ENCODE measurements at regions not wholly inside any gene's neighbourhood (a gene's known extent, or its start where the extent isn't known, plus 50 kb on each side); places are given as distances from the start of the nearest gene placed in this dataset.

DNA sequence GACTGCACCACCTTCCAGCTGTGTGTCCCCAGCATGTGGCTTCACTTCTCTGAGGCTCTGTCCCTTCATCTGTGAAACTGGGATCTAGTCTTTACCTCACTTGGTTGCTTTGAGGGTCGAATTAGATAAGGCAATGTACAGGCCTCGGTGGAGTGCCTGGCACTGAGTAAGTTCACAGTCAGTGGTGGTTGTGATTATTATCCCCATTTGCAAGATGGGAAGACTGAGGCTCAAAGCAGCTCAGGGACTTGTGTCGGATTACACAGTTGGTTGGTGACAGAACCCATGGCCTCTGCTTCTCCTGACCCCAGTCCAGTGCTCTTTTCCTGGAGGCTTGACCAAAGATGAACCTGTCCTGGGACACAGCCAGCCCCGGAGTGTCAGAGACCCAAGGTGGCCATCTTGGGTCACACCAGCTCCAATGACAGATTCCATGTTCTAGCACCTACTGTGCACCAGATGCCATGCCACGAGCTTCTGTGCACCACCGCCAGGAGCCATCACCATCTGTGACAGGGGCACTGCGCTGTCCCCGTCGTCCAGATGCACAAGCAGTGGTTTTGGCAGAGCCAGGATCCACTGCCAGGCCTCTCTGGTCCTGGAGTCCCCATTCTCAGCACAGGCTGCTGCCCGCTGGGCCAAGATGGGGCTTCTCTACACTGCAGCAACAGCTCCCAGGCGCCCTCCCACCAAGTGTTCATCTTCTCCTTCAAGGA lies 60.5 kb downstream of the IGLL1 start:
- DNase-seq (no peak), ATAC-seq (ENCODE audit: insufficient read depth, low FRiP score) (no peak)
- Histone ChIP-seq H3K27ac (ENCODE audit: low read depth in 1 of 2, low read length in 1 of 2) (no peak overlapping the region), H3K36me3 (ENCODE audit: control insufficient read depth in 4 of 4, insufficient read depth in 4 of 4, low read length in 4 of 4) (no peaks in the 10 kb centered on the region), H3K9me3 (ENCODE audit: control insufficient read depth in 4 of 4, insufficient read depth in 3 of 4, low read length in 3 of 4) (no peaks in the 10 kb centered on the region), H3K4me1 (ENCODE audit: control insufficient read depth in 5 of 5, insufficient read depth in 5 of 5, low read length in 5 of 5) (peaks cover 0 to 50% (median 13%) of the 10 kb centered on the region in 5 donors), H3K4me3 (no peak overlapping the region), H3K27me3 (ENCODE audit: control insufficient read depth in 3 of 3, insufficient read depth in 3 of 3, low read length in 2 of 3) (no peaks in the 10 kb centered on the region), H3K9ac (ENCODE audit: insufficient read depth in 1 of 2, low read length in 2 of 2) (peak overlapping the region in 1 of 2 donors; percentile 4)
- TF ChIP-seq, protein P1, sequence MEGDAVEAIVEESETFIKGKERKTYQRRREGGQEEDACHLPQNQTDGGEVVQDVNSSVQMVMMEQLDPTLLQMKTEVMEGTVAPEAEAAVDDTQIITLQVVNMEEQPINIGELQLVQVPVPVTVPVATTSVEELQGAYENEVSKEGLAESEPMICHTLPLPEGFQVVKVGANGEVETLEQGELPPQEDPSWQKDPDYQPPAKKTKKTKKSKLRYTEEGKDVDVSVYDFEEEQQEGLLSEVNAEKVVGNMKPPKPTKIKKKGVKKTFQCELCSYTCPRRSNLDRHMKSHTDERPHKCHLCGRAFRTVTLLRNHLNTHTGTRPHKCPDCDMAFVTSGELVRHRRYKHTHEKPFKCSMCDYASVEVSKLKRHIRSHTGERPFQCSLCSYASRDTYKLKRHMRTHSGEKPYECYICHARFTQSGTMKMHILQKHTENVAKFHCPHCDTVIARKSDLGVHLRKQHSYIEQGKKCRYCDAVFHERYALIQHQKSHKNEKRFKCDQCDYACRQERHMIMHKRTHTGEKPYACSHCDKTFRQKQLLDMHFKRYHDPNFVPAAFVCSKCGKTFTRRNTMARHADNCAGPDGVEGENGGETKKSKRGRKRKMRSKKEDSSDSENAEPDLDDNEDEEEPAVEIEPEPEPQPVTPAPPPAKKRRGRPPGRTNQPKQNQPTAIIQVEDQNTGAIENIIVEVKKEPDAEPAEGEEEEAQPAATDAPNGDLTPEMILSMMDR (IDR thresholded peaks at IDR 0.05; ENCODE audit: control extremely low read depth, extremely low read depth): no peak
- WGBS, 2 donors: 89 to 98% methylated on average over 11 of the region's 11 CpGs

DNA sequence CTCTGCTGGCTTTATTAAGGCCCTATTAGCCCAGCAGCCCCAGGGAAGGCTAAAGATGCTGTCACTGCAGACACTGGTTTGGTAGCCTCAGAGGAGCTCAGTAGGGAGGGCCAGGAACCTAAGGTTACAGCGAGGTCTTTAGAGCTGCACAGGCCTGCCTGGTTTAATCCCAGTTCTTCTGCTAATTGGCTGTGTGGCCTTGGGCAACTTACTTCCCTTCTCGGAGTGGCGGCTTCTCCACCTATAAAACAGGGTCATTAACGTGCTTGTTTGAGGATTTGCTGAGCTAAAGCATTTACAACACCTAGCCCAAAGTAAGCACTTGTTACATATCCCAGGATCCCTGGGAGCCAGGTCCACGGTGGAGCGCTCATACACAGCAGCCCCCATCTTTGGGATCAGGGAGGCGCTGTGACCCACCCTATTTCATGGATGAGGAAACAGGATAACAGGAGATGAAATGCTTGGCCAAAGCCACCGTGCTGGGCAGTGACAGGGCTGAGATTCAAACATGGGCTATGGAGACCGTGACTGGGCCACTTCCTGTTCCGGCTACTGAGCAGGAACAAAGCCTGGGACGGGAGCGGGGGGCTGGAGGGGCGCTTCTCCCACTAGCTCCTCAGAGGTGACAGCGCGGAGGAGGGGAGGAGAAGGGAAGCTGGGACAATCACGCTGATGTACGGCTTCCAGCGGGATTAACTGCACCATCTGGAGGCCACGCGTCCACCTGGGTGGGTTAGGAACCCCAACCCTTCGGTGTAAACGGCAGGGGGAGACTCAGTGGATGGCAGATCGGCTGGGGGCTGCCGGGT lies 61.5 kb downstream of the IGLL1 start:
- peaks cover 0 to 42% (median 13%) of the 10 kb centered on the region in 5 donors for H3K4me1 ChIP-seq (ENCODE audit: control insufficient read depth in 5 of 5, insufficient read depth in 5 of 5, low read length in 5 of 5)
- ATAC-seq (ENCODE audit: insufficient read depth, low FRiP score): no peak
- H3K27ac ChIP-seq (ENCODE audit: low read depth in 1 of 2, low read length in 1 of 2): no peak overlapping the region
- no peak overlapping the region for H3K4me3 ChIP-seq
- WGBS, 2 donors: 71 to 84% methylated on average over 24 of the region's 24 CpGs
- no peaks in the 10 kb centered on the region for H3K9me3 ChIP-seq (ENCODE audit: control insufficient read depth in 4 of 4, insufficient read depth in 3 of 4, low read length in 3 of 4)
- H3K27me3 ChIP-seq (ENCODE audit: control insufficient read depth in 3 of 3, insufficient read depth in 3 of 3, low read length in 2 of 3): no peaks in the 10 kb centered on the region
- H3K9ac ChIP-seq (ENCODE audit: insufficient read depth in 1 of 2, low read length in 2 of 2): no peak overlapping the region
- peak in 1 of 3 donors; percentile 43 for DNase-seq
- no peaks in the 10 kb centered on the region for H3K36me3 ChIP-seq (ENCODE audit: control insufficient read depth in 4 of 4, insufficient read depth in 4 of 4, low read length in 4 of 4)
- TF ChIP-seq, protein P1 (IDR thresholded peaks at IDR 0.05; ENCODE audit: control extremely low read depth, extremely low read depth): no peak

DNA sequence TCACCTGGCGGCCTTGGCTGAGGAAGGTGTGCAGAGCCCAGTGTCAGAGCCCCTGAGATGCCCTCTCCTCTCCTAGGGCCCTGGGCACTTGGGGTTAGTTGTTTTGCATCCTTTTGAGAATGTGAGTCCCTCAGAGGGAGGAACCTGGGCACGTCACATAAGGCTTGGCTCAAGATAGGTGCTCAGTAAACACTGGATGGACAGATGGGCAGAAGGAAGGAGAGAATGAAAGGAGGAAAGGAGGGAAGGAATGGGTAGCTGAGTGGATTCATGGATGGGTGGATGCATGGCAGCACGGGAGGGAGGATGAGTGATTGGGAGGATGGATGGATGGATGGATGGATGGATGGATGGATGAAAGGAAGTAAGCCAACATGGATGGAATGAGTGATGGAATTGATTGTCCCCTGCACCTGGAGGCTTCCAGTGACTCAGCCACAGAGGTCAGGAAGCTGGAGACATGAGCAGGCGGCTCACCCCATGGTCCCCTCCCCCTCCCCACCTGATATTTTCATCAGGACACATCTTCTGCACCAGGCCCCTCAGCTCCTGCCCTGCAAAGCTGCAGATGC lies 62.2 kb downstream of the IGLL1 start:
- Histone ChIP-seq H3K27me3 (ENCODE audit: control insufficient read depth in 3 of 3, insufficient read depth in 3 of 3, low read length in 2 of 3) (no peaks in the 10 kb centered on the region), H3K4me1 (ENCODE audit: control insufficient read depth in 5 of 5, insufficient read depth in 5 of 5, low read length in 5 of 5) (peaks cover 0 to 35% (median 7%) of the 10 kb centered on the region in 5 donors), H3K36me3 (ENCODE audit: control insufficient read depth in 4 of 4, insufficient read depth in 4 of 4, low read length in 4 of 4) (no peaks in the 10 kb centered on the region), H3K9me3 (ENCODE audit: control insufficient read depth in 4 of 4, insufficient read depth in 3 of 4, low read length in 3 of 4) (no peaks in the 10 kb centered on the region), H3K4me3 (no peak overlapping the region), H3K9ac (ENCODE audit: insufficient read depth in 1 of 2, low read length in 2 of 2) (no peak overlapping the region), H3K27ac (ENCODE audit: low read depth in 1 of 2, low read length in 1 of 2) (no peak overlapping the region)
- WGBS, 2 donors: 90 to 95% methylated on average over 4 of the region's 4 CpGs
- no peak for ATAC-seq (ENCODE audit: insufficient read depth, low FRiP score)
- no peak for DNase-seq
- TF ChIP-seq, protein P1 (IDR thresholded peaks at IDR 0.05; ENCODE audit: control extremely low read depth, extremely low read depth): no peak

Data from lung (tissue), 11 donors.